ENCODE measurements at regions not wholly inside any gene's neighbourhood (a gene's known extent, or its start where the extent isn't known, plus 50 kb on each side); places are given as distances from the start of the nearest gene placed in this dataset.

- Histone ChIP-seq H3K4me3 (no peak overlapping the region), H3K4me1 (peaks cover 0 to 11% (median 2%) of the 10 kb centered on the region in 4 donors), H3K9me3 (no peaks in the 10 kb centered on the region), H3K27ac (no peak overlapping the region), H3K27me3 (no peaks in the 10 kb centered on the region), H3K36me3 (no peaks in the 10 kb centered on the region)
- intact Hi-C loops (cut with DNase I) = no loop called here
- TF ChIP-seq CTCF (IDR thresholded peaks at IDR 0.05) (no peak), EP300 (IDR thresholded peaks at IDR 0.05) (no peak), POLR2AphosphoS5 (IDR thresholded peaks at IDR 0.05) (no peak), POLR2A (IDR thresholded peaks at IDR 0.05) (no peak)
- no peak for DNase-seq
- WGBS, 2 donors = 82 to 92% methylated on average over 3 of the region's 3 CpGs
Measured at GRCh38 chr14:51563560-51563959, 88.2 kb upstream of the FRMD6 start.

- 71% methylated on average over 5 of the region's 5 CpGs for WGBS, 2 donors
- Histone ChIP-seq H3K27ac (no peak overlapping the region), H3K9me3 (no peaks in the 10 kb centered on the region), H3K27me3 (no peaks in the 10 kb centered on the region), H3K36me3 (no peaks in the 10 kb centered on the region), H3K4me1 (peaks cover 0 to 11% (median 2%) of the 10 kb centered on the region in 4 donors), H3K4me3 (no peak overlapping the region)
- no peak for TF ChIP-seq CTCF (IDR thresholded peaks at IDR 0.05)
- no peak for TF ChIP-seq POLR2AphosphoS5 (IDR thresholded peaks at IDR 0.05)
- TF ChIP-seq POLR2A (IDR thresholded peaks at IDR 0.05) = no peak
- no peak for TF ChIP-seq EP300 (IDR thresholded peaks at IDR 0.05)
- no peak for DNase-seq
- intact Hi-C loops (cut with DNase I) = no loop called here
Measured at GRCh38 chr14:51564460-51564859, 87.2 kb upstream of the FRMD6 start.

- WGBS, 2 donors = 27 to 68% methylated on average over 6 of the region's 6 CpGs
- no peak overlapping the region for H3K27ac ChIP-seq
Measured at GRCh38 chr14:51564986-51565604, 86.6 kb upstream of the FRMD6 start.

GRCh38 chr14:51566831-51567582, 84.7 kb upstream of the FRMD6 start:
- H3K36me3 ChIP-seq = no peaks in the 10 kb centered on the region
- no peak overlapping the region for H3K4me3 ChIP-seq
- no peaks in the 10 kb centered on the region for H3K27me3 ChIP-seq
- intact Hi-C loops (cut with DNase I) = no loop called here
- no peak overlapping the region for H3K27ac ChIP-seq
- DNase-seq = no peak
- H3K4me1 ChIP-seq = peaks cover 0 to 11% (median 2%) of the 10 kb centered on the region in 4 donors
- no peak for TF ChIP-seq EP300 (IDR thresholded peaks at IDR 0.05)
- 66 to 76% methylated on average over 6 of the region's 6 CpGs for WGBS, 2 donors
- H3K9me3 ChIP-seq = no peaks in the 10 kb centered on the region

More at GRCh38 chr14:51564986-51565604, 86.6 kb upstream of the FRMD6 start:
- intact Hi-C loops (cut with DNase I) = no loop called here
- TF ChIP-seq EP300 (IDR thresholded peaks at IDR 0.05) (no peak), CTCF (IDR thresholded peaks at IDR 0.05) (no peak), POLR2AphosphoS5 (IDR thresholded peaks at IDR 0.05) (no peak), POLR2A (IDR thresholded peaks at IDR 0.05) (no peak)
- H3K4me3 ChIP-seq = no peak overlapping the region
- no peaks in the 10 kb centered on the region for H3K9me3 ChIP-seq
- no peak for DNase-seq
- H3K4me1 ChIP-seq = peaks cover 0 to 11% (median 2%) of the 10 kb centered on the region in 4 donors
- no peaks in the 10 kb centered on the region for H3K36me3 ChIP-seq
- no peaks in the 10 kb centered on the region for H3K27me3 ChIP-seq

GRCh38 chr14:51568366-51568765, 83.3 kb upstream of the FRMD6 start:
- Histone ChIP-seq H3K9me3 (no peaks in the 10 kb centered on the region), H3K27ac (no peak overlapping the region), H3K4me3 (no peak overlapping the region), H3K4me1 (peaks cover 0 to 11% (median 2%) of the 10 kb centered on the region in 4 donors), H3K27me3 (no peaks in the 10 kb centered on the region), H3K36me3 (no peaks in the 10 kb centered on the region)
- DNase-seq = no peak
- intact Hi-C loops (cut with DNase I) = no loop called here
- WGBS, 2 donors = 72 to 96% methylated on average over 2 of the region's 2 CpGs
- TF ChIP-seq EP300 (IDR thresholded peaks at IDR 0.05) = no peak
- TF ChIP-seq POLR2AphosphoS5 (IDR thresholded peaks at IDR 0.05) = no peak
- no peak for TF ChIP-seq CTCF (IDR thresholded peaks at IDR 0.05)
- TF ChIP-seq POLR2A (IDR thresholded peaks at IDR 0.05) = no peak

Measured in sigmoid colon (tissue), 6 donors.